CD4-positive, alpha-beta T cell treated with Interferon gamma for 1 hour (primary cell): ENCODE measurements at regions not wholly inside any gene's neighbourhood (a gene's known extent, or its start where the extent isn't known, plus 50 kb on each side); places are given as distances from the start of the nearest gene placed in this dataset.
"Not testable (repeated sequence)": the region's sequence is repeated elsewhere in the genome, so short reads cannot be mapped to it uniquely, and the experiment has no call there.

ENCODE experiments used
- DNase-seq: peaks from one replicate; pipeline ENCODE4 v3.0.0-alpha.2; 2020

DNA sequence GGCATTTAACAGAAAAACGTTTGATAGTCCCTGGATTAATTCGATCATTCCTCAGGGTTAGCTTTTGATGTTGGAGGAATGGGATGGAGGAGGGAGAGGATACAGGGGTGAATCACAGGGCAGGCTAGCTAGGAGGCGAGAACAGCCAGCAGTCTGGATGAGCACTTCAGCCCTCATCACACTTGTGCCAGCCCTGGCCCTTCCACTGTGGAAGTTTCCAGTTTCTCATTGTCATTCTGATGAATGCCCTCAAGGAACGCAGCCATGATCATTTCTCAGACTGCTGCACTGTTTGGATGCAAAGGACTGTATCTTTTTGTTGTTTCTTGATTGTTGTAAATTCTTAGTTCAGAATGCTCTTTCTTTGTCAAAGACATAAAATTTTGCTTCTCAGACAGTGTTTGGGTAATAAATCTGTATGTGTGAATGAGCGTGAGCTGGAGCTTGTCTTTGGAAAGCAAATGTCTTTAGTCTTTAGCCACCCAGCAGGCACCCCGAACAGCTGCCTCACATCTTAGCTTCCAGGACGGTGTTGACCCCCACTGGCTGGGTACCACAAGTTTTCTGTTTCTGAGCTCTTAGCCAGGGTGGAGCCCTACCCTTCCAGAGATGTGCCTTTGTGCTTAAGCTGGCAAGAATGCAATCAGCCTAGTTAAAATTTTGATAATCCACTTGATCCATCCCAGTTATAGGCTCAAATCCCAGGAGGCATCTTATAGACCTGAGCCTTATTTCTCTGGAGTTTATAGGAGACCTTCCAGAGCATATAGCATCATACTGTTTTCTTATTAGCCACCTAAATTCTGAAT lies 121.1 kb downstream of the PDCD6IP start:
- DNase-seq: no peak

DNA sequence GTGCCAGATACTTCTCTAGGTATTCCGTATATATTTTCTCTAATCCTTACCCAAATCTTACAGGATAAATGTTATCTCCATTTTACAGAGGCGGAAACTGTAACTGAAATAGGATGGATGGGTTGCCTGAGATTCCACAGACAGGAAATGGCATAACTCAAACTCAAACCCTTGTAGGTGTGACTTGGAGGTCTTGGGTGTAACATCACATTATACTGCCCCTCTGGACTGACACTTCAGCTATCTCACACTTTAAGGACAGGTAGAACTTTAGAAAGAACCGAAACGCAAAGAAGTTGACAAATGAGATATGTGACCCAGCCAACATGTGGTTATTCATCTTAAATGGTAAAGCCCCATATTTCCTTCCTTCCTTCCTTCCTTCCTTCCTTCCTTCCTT lies 122.1 kb downstream of the PDCD6IP start:
- DNase-seq: no peak

DNA sequence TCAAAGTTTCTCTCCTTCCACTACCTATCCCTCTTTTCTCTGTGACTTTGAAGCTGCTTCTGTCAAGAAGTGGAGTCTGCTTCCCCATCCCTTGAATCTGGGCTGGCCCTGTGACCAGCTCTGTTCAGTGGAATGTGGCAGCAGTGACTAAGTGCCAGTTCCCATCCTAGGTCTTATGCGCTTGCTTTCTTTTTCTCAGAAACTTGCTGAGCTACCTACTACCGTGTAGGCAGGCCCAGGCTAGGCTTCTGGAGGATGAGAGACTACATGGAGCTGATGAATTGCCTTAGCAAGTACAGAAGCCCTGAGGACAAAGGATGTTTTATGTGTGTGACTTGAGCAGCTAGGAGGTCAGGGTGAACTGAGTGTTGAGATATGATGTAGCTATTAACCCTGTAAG lies 123.2 kb downstream of the PDCD6IP start:
- no peak for DNase-seq

DNA sequence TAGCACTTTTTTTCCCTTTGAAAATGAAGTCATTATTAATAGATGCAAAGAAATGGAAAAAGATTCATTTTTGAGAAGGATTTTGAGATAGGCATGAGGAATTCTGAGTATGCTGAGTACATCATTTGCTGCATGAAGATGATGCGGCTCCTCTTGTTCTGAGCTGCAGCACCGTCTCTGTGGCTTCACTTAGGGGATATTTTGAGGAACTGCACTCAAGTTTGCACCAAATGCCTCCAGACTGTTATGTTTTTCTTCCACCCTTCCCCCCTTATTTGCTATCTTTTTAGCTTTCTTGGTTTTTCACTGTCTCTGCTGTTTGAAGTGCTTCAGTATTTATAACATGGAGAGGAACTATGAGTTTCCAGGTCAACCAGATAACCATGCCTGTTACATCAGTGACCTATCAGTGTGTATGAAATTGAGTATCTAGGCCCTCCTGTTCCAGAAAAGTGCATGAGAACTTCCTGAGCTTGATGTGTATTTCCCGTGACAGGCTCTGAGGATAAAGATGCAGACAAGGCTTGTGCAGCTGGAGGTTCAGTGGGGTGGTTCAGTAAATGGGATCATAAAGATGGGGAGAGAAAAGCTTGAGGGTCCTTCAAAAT lies 128.7 kb downstream of the PDCD6IP start:
- DNase-seq: no peak

DNA sequence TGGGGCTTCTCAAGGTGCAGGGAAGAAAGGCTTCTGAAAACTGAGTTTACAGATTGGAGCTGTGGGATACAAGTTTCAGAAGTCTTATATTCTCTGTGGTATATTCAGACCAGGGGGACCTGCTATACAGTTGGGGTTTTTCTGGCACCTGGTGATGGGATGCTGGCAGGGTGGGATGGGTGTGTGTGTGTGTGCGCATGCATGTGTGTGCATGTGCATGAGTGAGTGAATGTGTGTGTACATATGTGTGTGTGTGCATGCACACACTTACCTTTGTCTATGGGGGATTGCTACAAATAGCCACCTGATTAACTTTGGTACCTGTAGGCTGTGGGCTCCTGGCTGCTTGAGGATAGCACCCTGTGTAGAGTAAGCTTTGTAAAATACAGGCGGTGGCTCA lies 131.4 kb downstream of the PDCD6IP start:
- no peak for DNase-seq

DNA sequence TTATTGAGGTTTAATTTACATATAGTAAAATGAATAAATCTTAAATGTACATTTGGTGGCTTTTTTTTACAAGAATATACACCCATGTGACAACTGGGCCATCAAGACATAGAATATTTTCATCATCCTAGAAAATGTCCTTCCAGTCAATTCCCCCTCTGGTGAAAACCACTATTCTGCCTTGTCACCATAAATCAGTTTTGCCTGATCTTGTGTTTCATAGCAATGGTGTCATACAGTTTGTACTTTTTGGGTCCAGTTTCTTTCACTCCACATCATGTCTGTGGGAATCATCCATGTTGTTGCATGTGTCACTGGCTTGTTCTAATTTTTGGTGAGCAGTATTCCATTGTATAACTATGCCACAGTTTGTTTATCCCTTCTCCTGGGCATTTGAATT lies 133.1 kb downstream of the PDCD6IP start:
- no peak for DNase-seq

DNA sequence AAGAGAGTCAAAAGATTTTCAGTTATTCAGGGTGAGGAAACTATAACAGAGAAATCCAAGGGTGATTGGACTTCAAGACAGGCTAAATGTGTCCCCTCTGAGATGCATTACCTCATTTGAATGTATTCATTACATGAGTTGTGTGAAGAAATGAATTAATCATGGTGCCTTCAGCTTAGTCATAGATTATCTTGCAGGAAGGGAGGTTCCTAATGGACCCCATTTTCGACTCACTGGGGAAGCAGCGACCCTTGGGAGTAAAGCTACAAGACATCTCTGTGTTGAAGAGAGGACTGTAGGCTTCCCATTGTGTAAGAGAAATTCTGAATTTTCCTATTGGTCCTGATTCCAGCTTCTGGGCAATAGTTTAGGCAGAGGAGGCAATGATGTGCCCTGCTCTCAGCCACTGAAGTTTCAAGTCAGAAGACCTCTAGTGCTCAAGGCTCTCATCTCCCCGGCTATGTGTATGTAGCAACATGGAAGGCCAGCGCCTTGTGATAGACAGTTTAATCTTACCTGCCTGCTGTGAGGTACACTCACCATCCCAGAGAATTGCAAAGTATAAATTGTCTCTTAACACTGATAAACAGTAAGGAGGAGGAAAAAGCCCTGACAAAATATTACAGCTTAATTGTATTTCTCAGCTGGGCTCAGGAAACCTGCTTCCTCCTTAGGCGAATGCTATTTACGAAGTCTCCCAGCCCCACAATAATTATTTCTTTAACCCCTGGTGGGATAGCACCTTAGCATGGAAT lies 133.8 kb downstream of the PDCD6IP start:
- DNase-seq: no peak

DNA sequence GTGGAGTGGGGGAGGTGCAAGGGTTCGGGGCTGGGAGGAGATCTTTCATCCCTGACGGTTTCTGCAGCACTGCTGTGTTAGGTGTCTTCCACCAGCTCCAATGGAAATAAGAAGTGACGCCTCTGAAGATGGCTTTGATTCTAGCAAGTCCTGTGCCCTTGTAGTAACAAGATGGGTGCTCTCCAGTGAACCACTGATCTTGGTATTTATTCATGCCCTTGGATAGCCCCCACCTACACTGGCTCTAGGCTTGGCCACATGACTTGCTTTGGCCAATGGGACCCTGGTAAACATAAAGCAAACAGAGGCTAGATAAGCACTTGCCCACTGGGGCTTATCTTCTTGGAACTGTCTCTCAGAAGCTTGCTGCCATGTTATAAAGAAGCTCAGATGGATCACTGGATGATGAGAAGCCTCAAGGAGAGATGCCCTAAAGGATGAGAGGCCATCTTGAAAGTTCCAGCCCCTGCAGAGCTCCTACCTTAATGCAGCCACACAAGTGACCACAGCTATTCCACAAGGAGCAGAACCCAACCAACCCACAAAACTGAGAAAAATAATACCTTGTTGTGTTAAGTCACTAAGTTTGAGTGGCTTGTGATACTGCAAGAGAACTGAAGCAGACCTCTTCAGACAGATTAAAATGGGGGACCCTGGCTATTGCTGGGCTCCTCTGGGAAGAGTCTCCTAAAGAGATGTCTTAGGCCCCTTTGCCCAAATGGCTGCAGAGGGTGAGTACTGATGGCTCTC lies 137.9 kb downstream of the PDCD6IP start:
- DNase-seq: no peak

DNA sequence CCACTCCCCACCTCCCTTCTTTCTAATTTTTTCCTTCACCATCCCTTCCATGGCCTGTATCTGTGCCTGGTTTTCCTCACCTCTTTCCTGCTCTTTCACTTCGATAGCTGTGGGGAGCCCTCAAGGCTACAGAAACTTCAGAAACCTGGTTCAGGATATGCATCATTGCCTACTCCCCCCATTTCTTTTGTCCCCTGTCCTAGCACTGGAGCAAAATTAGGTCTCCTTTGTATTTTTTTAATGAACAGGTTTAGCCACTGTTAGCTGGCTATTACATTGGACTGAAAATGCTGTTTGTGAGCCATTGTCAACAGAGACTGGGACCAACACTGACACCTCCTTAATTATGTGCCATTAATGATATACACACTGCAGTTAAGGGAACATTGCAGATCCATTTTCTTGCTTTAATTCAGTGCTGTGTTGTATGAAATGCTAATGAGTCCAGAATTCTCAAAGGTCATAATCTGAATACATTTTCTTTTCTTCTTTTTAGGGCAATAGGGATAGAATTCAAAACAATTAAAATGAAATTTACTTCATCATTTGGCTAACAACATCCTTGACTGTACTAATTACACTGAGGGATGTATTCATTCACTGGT lies 138.6 kb downstream of the PDCD6IP start:
- DNase-seq: no peak

DNA sequence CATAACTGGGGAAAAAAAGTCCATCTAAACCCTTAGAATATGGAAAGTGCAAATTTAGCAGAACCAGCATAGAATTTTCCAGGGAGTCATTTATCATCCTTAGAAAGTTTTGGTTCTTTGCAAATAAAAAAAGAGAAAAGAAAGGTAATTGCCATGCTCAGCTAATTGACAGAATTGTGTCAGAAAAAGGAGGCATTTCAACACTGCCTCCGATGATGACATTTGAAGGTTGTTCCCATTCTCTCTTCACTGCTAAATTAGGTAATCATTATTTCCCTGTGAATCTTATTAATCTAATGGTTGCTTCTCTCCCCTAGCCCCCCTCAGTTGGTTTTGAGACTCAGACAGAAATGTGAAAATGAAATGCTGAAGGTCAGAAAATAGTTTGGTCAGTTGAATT lies 139.2 kb downstream of the PDCD6IP start:
- no peak for DNase-seq

DNA sequence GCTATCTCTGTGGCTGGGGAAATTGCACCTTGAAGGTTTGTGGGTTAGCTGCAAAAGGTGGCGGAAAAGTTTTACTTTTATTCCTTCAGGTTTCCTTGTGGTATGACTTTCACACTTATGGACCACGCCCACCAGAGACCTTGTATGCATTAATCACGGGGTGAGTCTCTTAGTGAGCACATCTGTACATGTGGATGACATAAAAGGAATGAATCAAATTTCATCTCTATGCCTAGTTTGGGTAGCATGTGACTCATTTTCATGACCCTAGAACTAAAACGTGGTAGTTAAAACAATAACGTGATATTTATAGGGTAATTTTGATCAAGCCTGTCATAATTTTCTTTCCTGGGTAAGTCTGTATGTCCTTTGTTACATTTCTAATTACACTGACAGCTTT lies 141.7 kb downstream of the PDCD6IP start:
- DNase-seq: no peak

DNA sequence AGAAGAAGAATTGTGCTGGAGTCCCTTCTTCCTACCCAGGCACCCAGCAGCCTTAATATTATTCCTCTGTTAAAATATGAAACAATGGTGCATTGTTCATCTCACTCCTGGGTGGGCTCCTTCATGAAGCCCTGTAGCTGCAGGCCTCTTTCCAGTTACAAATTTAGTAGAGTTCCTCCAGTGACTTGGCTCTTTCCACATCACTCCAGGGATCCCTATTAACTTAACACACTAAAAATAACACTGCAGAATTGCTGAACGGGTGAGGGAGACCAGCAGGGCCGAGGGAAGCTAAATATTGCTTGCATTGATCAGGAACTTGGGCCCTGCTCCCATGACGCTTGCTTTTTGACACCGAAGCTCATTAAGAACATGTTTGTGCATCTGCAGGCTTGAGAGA lies 142.3 kb downstream of the PDCD6IP start:
- DNase-seq: no peak

DNA sequence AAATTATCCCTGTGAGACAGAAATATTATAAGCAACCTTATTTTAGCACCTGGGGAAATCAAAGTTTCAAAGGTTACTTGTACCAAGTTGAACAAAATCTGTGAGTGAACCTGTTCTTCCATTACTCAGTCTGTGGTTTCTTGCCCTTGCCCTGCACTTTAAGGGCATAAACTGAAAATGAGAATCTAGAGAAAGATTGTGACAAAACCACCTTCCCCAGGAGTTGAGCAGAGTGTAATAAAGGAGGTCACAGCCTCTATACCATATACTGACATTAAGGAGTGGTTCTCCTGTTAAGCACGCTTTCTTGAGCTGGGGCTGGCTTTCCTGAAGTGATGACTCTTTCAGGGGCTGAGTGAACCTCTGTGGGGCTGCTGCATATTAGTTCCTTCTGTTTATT lies 143.4 kb downstream of the PDCD6IP start:
- no peak for DNase-seq

DNA sequence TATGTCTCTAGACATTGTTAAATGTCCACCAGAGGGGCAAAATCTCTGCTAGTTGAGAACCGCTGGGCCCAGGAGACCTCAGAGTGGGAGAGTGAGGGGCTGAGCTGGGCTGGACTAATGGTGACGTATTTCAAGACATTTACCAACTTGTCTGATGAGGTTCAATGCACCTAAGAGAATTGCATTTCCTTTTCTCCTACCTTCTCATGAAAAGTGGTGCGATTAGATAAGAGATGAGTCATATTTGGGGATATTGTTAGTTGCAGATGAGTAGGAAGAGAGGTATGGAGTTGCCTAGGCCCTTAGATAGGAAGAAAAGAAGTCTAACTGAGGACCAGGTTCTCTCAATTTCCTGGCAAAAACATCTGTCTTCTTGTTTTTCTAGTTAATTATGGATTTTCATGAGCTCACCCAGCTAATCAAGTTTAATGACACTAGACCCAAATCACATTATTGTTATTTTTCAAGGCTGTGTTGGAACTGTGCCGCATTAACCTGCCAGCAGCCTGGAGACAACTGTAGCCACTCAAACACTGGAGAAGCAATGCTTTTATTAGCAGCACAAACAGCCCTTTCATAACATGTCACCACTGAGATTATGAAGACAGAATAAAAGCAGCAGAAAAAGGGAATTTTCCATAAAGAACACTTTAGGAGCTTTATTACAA lies 144.2 kb downstream of the PDCD6IP start:
- DNase-seq: no peak

DNA sequence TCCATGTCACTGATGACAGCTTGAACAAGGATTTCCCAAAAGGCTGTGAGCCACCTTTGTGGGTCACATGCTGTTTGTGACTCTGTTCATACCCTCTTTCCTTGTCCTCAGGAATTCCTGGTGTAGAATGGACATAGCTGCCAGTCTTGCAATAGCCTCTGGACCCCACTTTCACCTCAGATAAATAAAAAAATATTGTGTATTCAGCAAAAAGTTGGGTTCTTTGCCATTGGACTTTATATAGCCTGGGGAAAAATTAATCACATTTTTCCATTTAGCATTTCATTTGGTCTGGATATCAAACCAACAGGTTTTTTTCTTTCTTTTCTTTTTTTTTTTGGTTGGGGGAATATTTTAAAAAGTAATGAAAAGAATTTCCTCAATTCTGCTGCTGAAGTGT lies 144.8 kb downstream of the PDCD6IP start:
- DNase-seq: no peak

DNA sequence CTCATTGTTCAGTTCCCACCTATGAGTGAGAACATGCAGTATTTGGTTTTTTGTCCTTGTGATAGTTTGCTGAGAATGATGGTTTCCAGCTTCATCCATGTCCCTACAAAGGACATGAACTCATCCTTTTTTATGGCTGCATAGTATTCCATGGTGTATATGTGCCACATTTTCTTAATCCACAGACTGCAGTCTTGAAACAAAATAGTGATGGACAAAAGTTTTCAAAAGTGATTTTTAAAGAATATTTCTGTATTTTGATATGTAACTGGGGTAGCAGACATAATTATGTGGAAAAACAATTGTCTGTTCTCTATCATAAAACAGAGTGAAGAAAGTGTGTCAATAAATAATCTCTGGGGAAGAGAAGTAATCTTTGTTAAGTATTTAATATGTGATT lies 148.2 kb downstream of the PDCD6IP start:
- DNase-seq: not testable (repeated sequence)

DNA sequence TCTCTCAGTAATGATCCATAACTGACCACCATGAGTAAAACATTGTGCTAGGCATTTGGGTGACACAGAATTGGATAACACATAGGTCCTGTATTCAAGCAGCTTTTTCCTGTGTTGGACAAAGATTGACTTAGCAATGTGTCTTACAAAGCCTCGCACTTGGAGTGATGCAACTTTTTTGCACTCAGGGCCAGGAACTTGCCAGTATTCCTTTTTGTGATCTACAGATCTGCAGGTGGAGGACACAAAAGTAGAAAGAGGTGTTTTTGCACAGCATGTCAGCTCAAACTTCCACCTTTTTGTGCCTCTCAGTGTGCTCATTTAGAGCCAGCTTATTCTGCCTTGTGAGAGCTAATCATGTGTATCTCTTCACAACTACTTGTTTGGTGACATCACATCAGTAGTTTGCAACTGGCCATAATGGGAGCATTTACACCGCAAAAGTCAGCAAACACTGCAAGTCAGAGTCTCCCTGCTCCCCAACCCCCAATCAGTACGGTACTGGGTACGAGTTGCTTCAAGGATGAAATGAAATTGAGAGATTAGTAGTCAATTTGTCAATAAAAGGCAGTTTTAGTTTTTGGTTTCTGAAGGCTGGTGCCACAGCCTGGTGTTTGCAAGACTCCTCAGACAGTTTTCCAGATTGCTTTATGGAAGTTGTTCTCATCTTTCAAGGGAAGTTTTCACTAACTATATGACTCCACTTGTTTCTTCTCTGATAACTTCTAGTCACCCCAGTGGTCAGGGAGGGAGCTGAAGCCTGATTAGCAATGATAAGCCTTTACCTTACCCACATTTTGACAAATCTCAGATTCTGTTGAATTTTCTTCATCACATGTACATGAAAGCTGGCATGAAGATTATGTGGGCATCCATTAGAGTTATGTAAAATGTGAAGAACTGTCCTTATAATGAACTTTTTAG lies 149.1 kb downstream of the PDCD6IP start:
- no peak for DNase-seq

DNA sequence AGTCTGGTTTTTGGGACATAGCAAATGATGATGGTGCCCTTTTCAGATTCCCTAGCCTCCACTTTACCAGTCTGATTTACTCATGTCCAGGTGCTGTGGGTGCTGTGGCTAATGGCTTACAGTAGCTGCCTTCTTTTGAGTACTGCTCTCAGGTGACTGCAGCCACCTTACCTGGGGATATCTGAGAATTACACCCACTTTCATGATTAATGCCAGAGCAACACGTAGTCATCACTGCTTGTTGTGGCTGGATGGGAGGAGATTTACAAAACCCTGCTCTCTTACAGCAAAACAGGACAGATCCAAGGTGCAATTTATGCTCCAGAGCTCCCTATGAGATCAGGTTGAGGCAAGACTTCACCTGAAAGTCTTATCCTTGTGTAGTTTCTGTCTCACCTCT lies 150.6 kb downstream of the PDCD6IP start:
- DNase-seq: no peak

DNA sequence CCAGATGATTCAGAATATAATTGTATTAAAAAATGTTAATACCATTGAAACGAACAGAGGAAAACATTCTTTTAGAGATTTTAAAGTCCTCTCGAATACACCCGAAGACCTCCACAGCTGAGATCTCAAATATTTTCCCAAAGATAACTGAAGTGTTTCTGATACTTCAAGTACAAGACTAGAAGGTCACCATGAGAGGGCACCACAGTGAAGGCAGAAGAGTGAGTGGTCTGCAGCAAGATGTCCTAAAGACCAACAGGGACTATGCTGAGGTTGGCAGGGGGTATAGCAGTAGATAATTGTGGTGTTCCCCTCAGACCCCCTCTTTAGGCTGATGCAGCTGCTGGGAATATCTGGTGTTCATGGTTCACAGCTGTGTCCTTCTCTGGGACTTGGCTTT lies 156.5 kb downstream of the PDCD6IP start:
- no peak for DNase-seq

DNA sequence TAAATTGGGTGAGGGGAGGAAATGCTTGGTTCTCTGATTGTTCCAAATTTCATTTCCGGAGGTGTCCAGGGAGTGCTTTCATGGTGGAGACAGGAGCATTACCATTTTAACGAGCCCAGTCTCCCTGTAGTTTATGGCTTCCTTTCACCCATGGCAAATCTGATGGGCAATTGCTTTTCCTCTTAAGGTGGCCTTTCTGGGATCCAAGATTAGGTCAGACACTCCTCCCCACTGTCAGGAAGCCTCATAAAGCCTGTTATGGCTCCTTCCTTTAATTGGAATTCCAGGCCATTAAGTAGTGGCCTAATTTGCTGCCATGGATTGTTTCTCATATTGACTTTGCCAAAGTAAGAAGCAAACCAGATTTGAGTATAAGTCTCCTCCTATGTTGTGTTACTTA lies 157.8 kb downstream of the PDCD6IP start:
- DNase-seq: no peak

DNA sequence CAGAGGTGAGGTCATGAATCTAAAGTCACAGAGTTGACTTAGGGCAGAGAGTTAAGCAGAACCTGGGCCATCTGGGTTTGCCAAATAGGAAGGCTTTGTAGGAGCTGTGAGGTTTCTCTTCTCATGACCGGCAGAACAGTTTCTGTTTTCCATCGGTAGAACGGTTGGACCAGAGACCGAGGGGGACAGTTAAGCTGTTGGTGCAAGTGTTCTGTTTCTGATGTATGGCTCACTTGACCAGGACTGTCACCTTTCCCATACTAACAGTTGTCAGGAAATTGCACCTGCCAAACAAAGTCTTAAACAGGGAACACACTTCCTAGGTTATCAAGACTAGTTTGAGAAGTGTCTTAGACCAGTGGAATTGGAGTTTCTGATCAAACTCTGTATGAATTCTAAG lies 158.3 kb downstream of the PDCD6IP start:
- no peak for DNase-seq
